SK-N-SH treated with all-trans-retinoic acid at 6 μM for 48 hours (cell line): ENCODE measurements at regions not wholly inside any gene's neighbourhood (a gene's known extent, or its start where the extent isn't known, plus 50 kb on each side); places are given as distances from the start of the nearest gene placed in this dataset.

Source experiments
- BACH2 ChIP-seq: fragments of 250-450 bp; sonication (Bioruptor Pico); IDR thresholded peaks from 2 replicates; pipeline ENCODE4 v1.9.0; 2021; ENCODE audit warnings: mild to moderate bottlenecking, borderline replicate concordance
- CSDC2 ChIP-seq: fragments of 250-450 bp; sonication (Bioruptor Pico); IDR thresholded peaks from 2 replicates; pipeline ENCODE4 v1.5.0; 2020; ENCODE audit warnings: mild to moderate bottlenecking, moderate library complexity
- ESRRG ChIP-seq: fragments of 250-450 bp; sonication (Bioruptor Pico); IDR thresholded peaks from 2 replicates; pipeline ENCODE4 v1.6.1; 2021; ENCODE audit warnings: mild to moderate bottlenecking
- GLIS3 ChIP-seq: fragments of 250-450 bp; sonication (Bioruptor Pico); IDR thresholded peaks from 2 replicates; pipeline ENCODE4 v1.5.0; 2020; ENCODE audit warnings: mild to moderate bottlenecking, moderate library complexity
- ISL1 ChIP-seq: fragments of 250-450 bp; sonication (Bioruptor Pico); IDR thresholded peaks from 2 replicates; pipeline ENCODE4 v2.1.2; 2022; ENCODE audit warnings: mild to moderate bottlenecking, moderate library complexity
- SNAI2 ChIP-seq: fragments of 250-450 bp; sonication (Bioruptor Pico); IDR thresholded peaks from 2 replicates; pipeline ENCODE4 v1.5.0; 2020; ENCODE audit warnings: mild to moderate bottlenecking, moderate library complexity
- ZFP3 ChIP-seq: fragments of 250-450 bp; sonication (Bioruptor Pico); IDR thresholded peaks from 2 replicates; pipeline ENCODE4 v1.5.0; 2020; ENCODE audit warnings: mild to moderate bottlenecking, moderate library complexity
- ZFP30 ChIP-seq: fragments of 450-650 bp; formaldehyde crosslinking; IDR thresholded peaks from 2 replicates; pipeline ENCODE4 v1.5.0; 2022; ENCODE audit warnings: mild to moderate bottlenecking, moderate library complexity
- ZNF70 ChIP-seq: fragments of 450-650 bp; formaldehyde crosslinking; IDR thresholded peaks from 2 replicates; pipeline ENCODE4 v1.5.0; 2020; ENCODE audit warnings: mild to moderate bottlenecking, moderate library complexity
- TF ChIP-seq, protein P1 (sequence below): fragments of 250-450 bp; sonication (Bioruptor Pico); IDR thresholded peaks from 2 replicates; pipeline ENCODE4 v1.8.0; 2020; ENCODE audit warnings: mild to moderate bottlenecking, moderate library complexity, borderline replicate concordance

DNA sequence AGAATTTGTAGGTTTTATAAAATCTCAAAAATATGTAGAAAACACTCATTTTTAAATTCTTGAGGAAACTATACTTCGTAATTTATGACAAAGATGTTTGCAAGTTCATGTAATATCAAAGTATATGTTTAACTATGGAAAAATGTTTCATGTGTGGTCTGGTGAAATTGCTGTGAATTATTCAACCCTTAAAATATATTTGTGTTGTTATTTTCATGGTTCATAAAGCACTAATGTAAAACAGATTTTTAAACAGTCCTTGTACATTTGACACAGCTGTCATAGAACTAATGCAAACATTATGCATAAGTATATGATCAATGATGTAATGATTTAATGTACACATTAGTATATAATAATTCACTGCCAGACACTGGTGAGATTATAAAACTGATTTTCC is 83.1 kb upstream of the ARSJ start:
- TF ChIP-seq ISL1 (CRISPR knock-in tag) (no peak), ZFP3 (no peak), ZFP30 (CRISPR knock-in tag) (no peak), SNAI2 (no peak), ZNF70 (CRISPR knock-in tag) (no peak), BACH2 (no peak), GLIS3 (no peak), CSDC2 (CRISPR knock-in tag) (no peak), ESRRG (no peak)
- TF ChIP-seq, protein P1, sequence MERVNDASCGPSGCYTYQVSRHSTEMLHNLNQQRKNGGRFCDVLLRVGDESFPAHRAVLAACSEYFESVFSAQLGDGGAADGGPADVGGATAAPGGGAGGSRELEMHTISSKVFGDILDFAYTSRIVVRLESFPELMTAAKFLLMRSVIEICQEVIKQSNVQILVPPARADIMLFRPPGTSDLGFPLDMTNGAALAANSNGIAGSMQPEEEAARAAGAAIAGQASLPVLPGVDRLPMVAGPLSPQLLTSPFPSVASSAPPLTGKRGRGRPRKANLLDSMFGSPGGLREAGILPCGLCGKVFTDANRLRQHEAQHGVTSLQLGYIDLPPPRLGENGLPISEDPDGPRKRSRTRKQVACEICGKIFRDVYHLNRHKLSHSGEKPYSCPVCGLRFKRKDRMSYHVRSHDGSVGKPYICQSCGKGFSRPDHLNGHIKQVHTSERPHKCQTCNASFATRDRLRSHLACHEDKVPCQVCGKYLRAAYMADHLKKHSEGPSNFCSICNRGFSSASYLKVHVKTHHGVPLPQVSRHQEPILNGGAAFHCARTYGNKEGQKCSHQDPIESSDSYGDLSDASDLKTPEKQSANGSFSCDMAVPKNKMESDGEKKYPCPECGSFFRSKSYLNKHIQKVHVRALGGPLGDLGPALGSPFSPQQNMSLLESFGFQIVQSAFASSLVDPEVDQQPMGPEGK (CRISPR knock-in tag): no peak
